Kidney epithelial cell (primary cell): ENCODE measurements at regions not wholly inside any gene's neighbourhood (a gene's known extent, or its start where the extent isn't known, plus 50 kb on each side); places are given as distances from the start of the nearest gene placed in this dataset.

Source experiments
- DNase-seq: peaks from one replicate; pipeline ENCODE4 v3.0.0-alpha.2; 2010; ENCODE audit warnings: low read depth
- H3K27me3 ChIP-seq: 2 replicates; pipeline ENCODE4 v1.6.0; 2011; ENCODE audit warnings: low read length; ENCODE audit not compliant: control insufficient read depth, insufficient read depth
- H3K36me3 ChIP-seq: 2 replicates; pipeline ENCODE4 v1.5.1; 2011; ENCODE audit warnings: low read length; ENCODE audit not compliant: control insufficient read depth, insufficient read depth
- H3K4me3 ChIP-seq: 2 replicates; pipeline ENCODE4 v1.5.1; 2011; ENCODE audit warnings: low read depth, mild to moderate bottlenecking, control low read depth, low read length
- CTCF ChIP-seq: IDR thresholded peaks from 2 replicates; pipeline ENCODE4 v1.5.1; 2011; ENCODE audit warnings: mild to moderate bottlenecking, moderate library complexity, low read length, control low read depth, inconsistent platforms; ENCODE audit not compliant: insufficient read depth, poor library complexity, severe bottlenecking

DNA sequence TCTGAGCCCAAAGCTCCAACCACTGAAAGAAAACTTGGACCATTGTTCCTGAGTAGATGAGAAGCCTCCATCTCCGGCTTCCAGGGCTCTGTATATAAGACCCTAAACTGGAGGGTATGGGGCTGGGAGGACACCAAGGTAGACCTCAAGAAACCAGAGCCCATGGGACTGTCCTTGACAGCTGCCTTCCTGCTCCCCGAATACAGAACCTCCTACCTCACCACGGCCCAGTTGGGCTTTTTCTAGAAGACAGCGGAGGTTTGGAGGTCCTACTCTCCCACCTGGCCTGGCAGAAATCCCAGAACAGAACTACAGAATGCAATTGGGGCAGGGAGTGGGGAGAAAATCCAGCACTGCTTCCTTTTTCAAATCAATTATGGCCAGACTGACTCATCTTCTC lies 177.3 kb upstream of the ZNF507 start:
- Histone ChIP-seq H3K27me3 (no peaks in the 10 kb centered on the region), H3K4me3 (no peak overlapping the region), H3K36me3 (no peaks in the 10 kb centered on the region)
- DNase-seq: no peak
- no peak for TF ChIP-seq CTCF

DNA sequence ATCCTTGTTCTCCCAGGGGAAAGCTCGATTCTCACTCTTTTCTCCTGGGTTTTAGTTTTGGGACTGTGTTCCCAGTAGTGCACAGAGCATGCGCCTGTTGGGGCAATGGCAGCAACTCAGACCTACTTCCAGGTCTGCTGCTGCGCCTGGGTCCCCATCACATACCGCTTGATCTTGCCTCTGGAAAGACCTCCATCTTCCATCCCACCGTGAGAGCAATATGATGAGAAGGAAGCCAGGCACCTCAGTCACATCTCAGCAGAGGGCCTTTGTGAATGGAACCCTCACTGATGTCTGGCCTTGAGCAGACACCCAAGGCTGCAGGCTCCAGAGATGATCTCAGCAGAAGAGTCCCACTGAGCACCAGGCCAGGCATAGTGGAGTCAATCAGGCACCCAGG lies 176.8 kb upstream of the ZNF507 start:
- no peak overlapping the region for H3K4me3 ChIP-seq
- TF ChIP-seq CTCF: no peak
- no peaks in the 10 kb centered on the region for H3K36me3 ChIP-seq
- H3K27me3 ChIP-seq: no peaks in the 10 kb centered on the region
- no peak for DNase-seq

GRCh38 chr19:32171719-32172151 lies 173.7 kb upstream of the ZNF507 start:
- no peak for DNase-seq
- Histone ChIP-seq H3K36me3 (no peaks in the 10 kb centered on the region), H3K27me3 (no peaks in the 10 kb centered on the region), H3K4me3 (no peak overlapping the region)
- TF ChIP-seq CTCF: no peak

DNA sequence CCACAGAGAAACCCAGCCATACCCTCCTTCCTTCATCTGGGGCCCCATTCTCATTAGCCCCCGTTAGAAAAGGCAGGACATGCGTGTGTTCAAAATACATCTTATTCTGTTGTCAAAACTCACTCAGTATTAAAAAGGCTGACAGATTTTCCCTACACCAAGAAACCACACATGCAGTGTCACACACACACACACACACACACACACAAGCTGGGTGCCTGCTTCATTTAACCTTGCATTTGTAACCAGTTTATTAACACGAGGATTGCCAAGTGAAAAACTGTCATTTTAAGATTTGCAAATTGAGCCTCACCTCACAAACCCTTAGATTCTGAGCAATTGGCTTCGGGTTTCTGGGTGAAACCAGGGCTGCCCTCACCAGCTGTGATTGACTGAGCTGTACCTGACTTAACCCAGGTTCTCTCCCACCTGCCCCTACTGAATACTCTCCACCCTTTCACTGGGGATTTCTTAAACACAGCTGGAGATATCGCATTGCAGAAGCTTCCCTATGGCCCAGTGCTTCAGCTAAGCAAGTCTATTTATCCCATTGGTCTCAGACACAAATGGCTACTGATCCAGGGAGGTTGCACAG lies 172.7 kb upstream of the ZNF507 start:
- Histone ChIP-seq H3K4me3 (no peak overlapping the region), H3K27me3 (no peaks in the 10 kb centered on the region), H3K36me3 (no peaks in the 10 kb centered on the region)
- no peak for TF ChIP-seq CTCF
- no peak for DNase-seq

GRCh38 chr19:32173836-32174235 lies 171.6 kb upstream of the ZNF507 start:
- Histone ChIP-seq H3K4me3 (no peak overlapping the region), H3K36me3 (no peaks in the 10 kb centered on the region), H3K27me3 (no peaks in the 10 kb centered on the region)
- no peak for TF ChIP-seq CTCF
- DNase-seq: no peak

DNA sequence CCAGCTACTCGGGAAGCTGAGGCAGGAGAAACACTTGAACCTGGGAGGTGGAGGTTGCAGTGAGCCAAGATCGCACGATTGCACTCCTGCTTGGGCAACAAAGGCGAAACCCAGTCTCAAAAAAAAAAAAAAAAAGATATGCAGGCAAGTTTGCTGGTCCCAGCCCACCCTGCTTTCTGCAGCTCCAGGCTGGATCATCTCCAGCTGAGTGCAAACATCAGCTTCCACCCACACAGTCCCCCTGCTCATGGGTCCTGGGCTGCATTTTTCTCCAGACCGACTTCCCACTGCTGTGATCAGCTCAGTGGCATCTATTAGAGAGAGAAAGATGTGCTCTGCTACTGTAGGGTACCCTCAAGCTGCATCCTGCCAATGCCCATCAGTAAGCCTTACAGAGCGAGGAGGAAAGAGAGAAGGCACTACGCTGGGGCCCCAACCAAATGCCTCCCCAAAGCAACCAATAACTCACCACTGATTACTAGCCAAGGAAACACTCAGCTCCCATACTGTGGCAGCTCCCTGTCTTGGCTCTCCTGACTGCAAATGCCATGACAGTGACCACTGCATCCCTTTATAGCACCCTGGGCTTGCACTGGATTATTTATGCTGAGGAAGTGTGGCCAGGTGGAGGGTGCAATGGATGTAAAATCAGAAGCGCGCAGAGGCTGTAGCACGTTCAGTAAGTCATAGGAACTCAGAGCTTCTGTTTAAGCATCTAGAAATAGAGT lies 170.9 kb upstream of the ZNF507 start:
- no peak for DNase-seq
- H3K4me3 ChIP-seq: no peak overlapping the region

More for the DNA sequence above, 170.9 kb upstream of the ZNF507 start:
- H3K27me3 ChIP-seq: no peaks in the 10 kb centered on the region
- TF ChIP-seq CTCF: no peak
- no peaks in the 10 kb centered on the region for H3K36me3 ChIP-seq
